ENCODE measurements at regions not wholly inside any gene's neighbourhood (a gene's known extent, or its start where the extent isn't known, plus 50 kb on each side); places are given as distances from the start of the nearest gene placed in this dataset.
A peak's percentile ranks its signal among the peaks of the same experiment; 100 is the strongest.
"Not testable (repeated sequence)": the region's sequence is repeated elsewhere in the genome, so short reads cannot be mapped to it uniquely, and the experiment has no call there.

GRCh38 chr13:22941495-22941894 is 239.3 kb upstream of the SGCG start:
- H3K18ac ChIP-seq (ENCODE audit: low read length); H4K8ac ChIP-seq (ENCODE audit: low read depth, low read length); H3K9ac ChIP-seq (ENCODE audit: low read length); H2BK120ac ChIP-seq (ENCODE audit: low read depth, low read length); H3K27me3 ChIP-seq (ENCODE audit: insufficient read depth, low read length, poor library complexity); H2BK15ac ChIP-seq (replicated peaks; ENCODE audit: low read depth); H3K4ac ChIP-seq (ENCODE audit: low read depth, low read length); H3K4me3 ChIP-seq (ENCODE audit: low read length); H3K4me2 ChIP-seq (ENCODE audit: low read length); H2AK5ac ChIP-seq (ENCODE audit: low read length); H3K79me1 ChIP-seq (ENCODE audit: low read length); H3K27ac ChIP-seq (ENCODE audit: low read depth, low read length); H3K79me2 ChIP-seq (ENCODE audit: control insufficient read depth, insufficient read depth, low read length); H4K5ac ChIP-seq (ENCODE audit: low read length); H3K23ac ChIP-seq (ENCODE audit: low read length); DNase-seq; H3K4me1 ChIP-seq (ENCODE audit: control insufficient read depth, low read depth, low read length); H3K56ac ChIP-seq (ENCODE audit: low read length); H2BK5ac ChIP-seq (ENCODE audit: low read length); H3K36me3 ChIP-seq (ENCODE audit: control insufficient read depth, insufficient read depth, low read length): not testable (repeated sequence)
- no CpG with 5 or more reads among the region's 8 CpGs for WGBS (ENCODE audit: extremely low coverage, insufficient coverage, low lambda C conversion rate)

- not testable (repeated sequence) for H2BK15ac ChIP-seq (replicated peaks; ENCODE audit: low read depth); H4K8ac ChIP-seq (ENCODE audit: low read depth, low read length); H3K4me3 ChIP-seq (ENCODE audit: low read length); H3K4ac ChIP-seq (ENCODE audit: low read depth, low read length); H3K79me2 ChIP-seq (ENCODE audit: control insufficient read depth, insufficient read depth, low read length); H3K23ac ChIP-seq (ENCODE audit: low read length); H3K9ac ChIP-seq (ENCODE audit: low read length); H3K4me2 ChIP-seq (ENCODE audit: low read length); DNase-seq; H3K79me1 ChIP-seq (ENCODE audit: low read length); H4K5ac ChIP-seq (ENCODE audit: low read length); H2BK5ac ChIP-seq (ENCODE audit: low read length); H3K4me1 ChIP-seq (ENCODE audit: control insufficient read depth, low read depth, low read length); H3K27ac ChIP-seq (ENCODE audit: low read depth, low read length); H2AK5ac ChIP-seq (ENCODE audit: low read length); H3K18ac ChIP-seq (ENCODE audit: low read length); H3K56ac ChIP-seq (ENCODE audit: low read length); H2BK120ac ChIP-seq (ENCODE audit: low read depth, low read length); H3K27me3 ChIP-seq (ENCODE audit: insufficient read depth, low read length, poor library complexity); H3K36me3 ChIP-seq (ENCODE audit: control insufficient read depth, insufficient read depth, low read length)
- WGBS (ENCODE audit: extremely low coverage, insufficient coverage, low lambda C conversion rate): no CpG with 5 or more reads among the region's 14 CpGs
Measured at GRCh38 chr13:22942831-22943230, 237.9 kb upstream of the SGCG start.

- Histone ChIP-seq H3K79me2 (ENCODE audit: control insufficient read depth, insufficient read depth, low read length) (no peaks in the 10 kb centered on the region), H3K56ac (ENCODE audit: low read length) (peak overlapping the region; percentile 49)
- no CpG with 5 or more reads among the region's 13 CpGs for whole genome bisulfite sequencing (ENCODE audit: extremely low coverage, insufficient coverage, low lambda C conversion rate)
Measured at GRCh38 chr13:22944378-22944777, 236.4 kb upstream of the SGCG start.

GRCh38 chr13:22945321-22946226 is 235.2 kb upstream of the SGCG start:
- Histone ChIP-seq H3K9ac (ENCODE audit: low read length) (no peak overlapping the region), H3K4me1 (ENCODE audit: control insufficient read depth, low read depth, low read length) (no peaks in the 10 kb centered on the region), H3K23ac (ENCODE audit: low read length) (no peak overlapping the region), H2BK15ac (replicated peaks; ENCODE audit: low read depth) (no peak overlapping the region), H3K36me3 (ENCODE audit: control insufficient read depth, insufficient read depth, low read length) (no peaks in the 10 kb centered on the region), H2BK5ac (ENCODE audit: low read length) (no peak overlapping the region), H3K56ac (ENCODE audit: low read length) (no peak overlapping the region), H3K79me2 (ENCODE audit: control insufficient read depth, insufficient read depth, low read length) (no peaks in the 10 kb centered on the region), H2AK5ac (ENCODE audit: low read length) (no peak overlapping the region), H3K27me3 (ENCODE audit: insufficient read depth, low read length, poor library complexity) (no peaks in the 10 kb centered on the region), H2BK120ac (ENCODE audit: low read depth, low read length) (no peak overlapping the region), H4K8ac (ENCODE audit: low read depth, low read length) (no peak overlapping the region), H4K5ac (ENCODE audit: low read length) (no peak overlapping the region), H3K4me3 (ENCODE audit: low read length) (no peak overlapping the region), H3K27ac (ENCODE audit: low read depth, low read length) (no peak overlapping the region), H3K4me2 (ENCODE audit: low read length) (no peak overlapping the region), H3K18ac (ENCODE audit: low read length) (no peak overlapping the region), H3K79me1 (ENCODE audit: low read length) (no peaks in the 10 kb centered on the region), H3K4ac (ENCODE audit: low read depth, low read length) (no peak overlapping the region)
- no CpG with 5 or more reads among the region's 9 CpGs for WGBS (ENCODE audit: extremely low coverage, insufficient coverage, low lambda C conversion rate)
- DNase-seq: no peak

More at GRCh38 chr13:22944378-22944777, 236.4 kb upstream of the SGCG start:
- Histone ChIP-seq H4K5ac (ENCODE audit: low read length) (no peak overlapping the region), H3K4ac (ENCODE audit: low read depth, low read length) (no peak overlapping the region), H2BK5ac (ENCODE audit: low read length) (no peak overlapping the region), H3K27me3 (ENCODE audit: insufficient read depth, low read length, poor library complexity) (no peaks in the 10 kb centered on the region), H3K27ac (ENCODE audit: low read depth, low read length) (no peak overlapping the region), H3K18ac (ENCODE audit: low read length) (peak overlapping the region; percentile 68), H2BK15ac (replicated peaks; ENCODE audit: low read depth) (no peak overlapping the region), H2BK120ac (ENCODE audit: low read depth, low read length) (peak overlapping the region; percentile 10), H4K8ac (ENCODE audit: low read depth, low read length) (no peak overlapping the region), H3K23ac (ENCODE audit: low read length) (no peak overlapping the region), H3K4me1 (ENCODE audit: control insufficient read depth, low read depth, low read length) (no peaks in the 10 kb centered on the region), H3K36me3 (ENCODE audit: control insufficient read depth, insufficient read depth, low read length) (no peaks in the 10 kb centered on the region), H3K79me1 (ENCODE audit: low read length) (no peaks in the 10 kb centered on the region), H3K9ac (ENCODE audit: low read length) (no peak overlapping the region), H2AK5ac (ENCODE audit: low read length) (no peak overlapping the region), H3K4me3 (ENCODE audit: low read length) (no peak overlapping the region), H3K4me2 (ENCODE audit: low read length) (no peak overlapping the region)
- no peak for DNase-seq

GRCh38 chr13:22948421-22948820 is 232.4 kb upstream of the SGCG start:
- no peak overlapping the region for H4K5ac ChIP-seq (ENCODE audit: low read length)
- no peak overlapping the region for H3K4me2 ChIP-seq (ENCODE audit: low read length)
- H2BK5ac ChIP-seq (ENCODE audit: low read length): no peak overlapping the region
- no CpG with 5 or more reads among the region's 13 CpGs for WGBS (ENCODE audit: extremely low coverage, insufficient coverage, low lambda C conversion rate)
- no peaks in the 10 kb centered on the region for H3K36me3 ChIP-seq (ENCODE audit: control insufficient read depth, insufficient read depth, low read length)
- DNase-seq: no peak
- no peaks in the 10 kb centered on the region for H3K27me3 ChIP-seq (ENCODE audit: insufficient read depth, low read length, poor library complexity)
- H3K18ac ChIP-seq (ENCODE audit: low read length): no peak overlapping the region
- H3K23ac ChIP-seq (ENCODE audit: low read length): no peak overlapping the region
- H3K79me1 ChIP-seq (ENCODE audit: low read length): no peaks in the 10 kb centered on the region
- H3K56ac ChIP-seq (ENCODE audit: low read length): peak overlapping the region; percentile 25
- H3K9ac ChIP-seq (ENCODE audit: low read length): no peak overlapping the region
- no peak overlapping the region for H2AK5ac ChIP-seq (ENCODE audit: low read length)
- H3K27ac ChIP-seq (ENCODE audit: low read depth, low read length): no peak overlapping the region
- H3K79me2 ChIP-seq (ENCODE audit: control insufficient read depth, insufficient read depth, low read length): no peaks in the 10 kb centered on the region
- H2BK15ac ChIP-seq (replicated peaks; ENCODE audit: low read depth): no peak overlapping the region
- H2BK120ac ChIP-seq (ENCODE audit: low read depth, low read length): no peak overlapping the region
- H4K8ac ChIP-seq (ENCODE audit: low read depth, low read length): no peak overlapping the region
- no peaks in the 10 kb centered on the region for H3K4me1 ChIP-seq (ENCODE audit: control insufficient read depth, low read depth, low read length)
- H3K4ac ChIP-seq (ENCODE audit: low read depth, low read length): no peak overlapping the region
- no peak overlapping the region for H3K4me3 ChIP-seq (ENCODE audit: low read length)

- H2BK120ac ChIP-seq (ENCODE audit: low read depth, low read length); H2BK5ac ChIP-seq (ENCODE audit: low read length); H3K4me1 ChIP-seq (ENCODE audit: control insufficient read depth, low read depth, low read length); H4K5ac ChIP-seq (ENCODE audit: low read length); H3K18ac ChIP-seq (ENCODE audit: low read length); H3K9ac ChIP-seq (ENCODE audit: low read length); H3K36me3 ChIP-seq (ENCODE audit: control insufficient read depth, insufficient read depth, low read length); H3K56ac ChIP-seq (ENCODE audit: low read length); H3K4ac ChIP-seq (ENCODE audit: low read depth, low read length); H4K8ac ChIP-seq (ENCODE audit: low read depth, low read length); H3K4me3 ChIP-seq (ENCODE audit: low read length); H3K27ac ChIP-seq (ENCODE audit: low read depth, low read length); H3K4me2 ChIP-seq (ENCODE audit: low read length); DNase-seq; H3K23ac ChIP-seq (ENCODE audit: low read length); H3K27me3 ChIP-seq (ENCODE audit: insufficient read depth, low read length, poor library complexity); H2AK5ac ChIP-seq (ENCODE audit: low read length); H2BK15ac ChIP-seq (replicated peaks; ENCODE audit: low read depth); H3K79me2 ChIP-seq (ENCODE audit: control insufficient read depth, insufficient read depth, low read length); H3K79me1 ChIP-seq (ENCODE audit: low read length): not testable (repeated sequence)
Measured at GRCh38 chr13:22952018-22952417, 228.8 kb upstream of the SGCG start.
